Neural progenitor cell (in vitro differentiated cells): ENCODE measurements at regions not wholly inside any gene's neighbourhood (a gene's known extent, or its start where the extent isn't known, plus 50 kb on each side); places are given as distances from the start of the nearest gene placed in this dataset.

Experiments
- DNase-seq: peaks from one replicate; pipeline ENCODE4 v3.0.0-alpha.2; 2016; ENCODE audit warnings: low spot score
- H2AFZ ChIP-seq: fragments of 200-600 bp; sonication (generic); replicated peaks from 2 replicates; pipeline ENCODE4 v1.6.1; 2016; ENCODE audit warnings: antibody characterized with exemption
- H3F3A ChIP-seq: fragments of 200-600 bp; sonication (generic); 2 replicates; pipeline ENCODE4 v1.6.1; 2016; ENCODE audit warnings: antibody characterized with exemption, low read depth
- H3K27ac ChIP-seq: fragments of 200-600 bp; sonication (generic); 2 replicates; pipeline ENCODE4 v1.5.1; 2016; ENCODE audit warnings: mild to moderate bottlenecking
- H3K27me3 ChIP-seq: fragments of 200-600 bp; sonication (generic); 2 replicates; pipeline ENCODE4 v1.6.1; 2016; ENCODE audit warnings: mild to moderate bottlenecking, moderate library complexity
- H3K36me3 ChIP-seq: fragments of 200-600 bp; sonication (generic); 2 replicates; pipeline ENCODE4 v1.5.1; 2016
- H3K4me1 ChIP-seq: fragments of 200-600 bp; sonication (generic); 2 replicates; pipeline ENCODE4 v1.6.1; 2016; ENCODE audit warnings: mixed run types
- H3K4me2 ChIP-seq: fragments of 200-600 bp; sonication (generic); 2 replicates; pipeline ENCODE4 v1.6.1; 2016
- H3K4me3 ChIP-seq: fragments of 200-600 bp; sonication (generic); 2 replicates; pipeline ENCODE4 v1.5.1; 2016
- H3K79me2 ChIP-seq: fragments of 200-600 bp; sonication (generic); 2 replicates; pipeline ENCODE4 v1.6.1; 2016; ENCODE audit warnings: low read depth
- H3K9ac ChIP-seq: fragments of 200-600 bp; sonication (generic); 2 replicates; pipeline ENCODE4 v1.6.1; 2016
- H3K9me3 ChIP-seq: fragments of 200-600 bp; sonication (generic); 2 replicates; pipeline ENCODE4 v1.5.1; 2016; ENCODE audit warnings: low read depth
- H4K20me1 ChIP-seq: fragments of 200-600 bp; sonication (generic); 2 replicates; pipeline ENCODE4 v1.6.1; 2016; ENCODE audit warnings: low read depth
- H3K27ac Mint-ChIP-seq: 3 replicates; pipeline ENCODE4 v1.8.0; 2021; ENCODE audit warnings: mixed read lengths
- H3K27me3 Mint-ChIP-seq: 2 replicates; pipeline ENCODE4 v1.8.0; 2022; ENCODE audit warnings: low read depth, mild to moderate bottlenecking, inconsistent platforms, moderate library complexity, mixed read lengths; ENCODE audit not compliant: insufficient read depth
- H3K36me3 Mint-ChIP-seq: 3 replicates; pipeline ENCODE4 v1.8.0; 2021; ENCODE audit warnings: mixed read lengths
- H3K4me1 Mint-ChIP-seq: 3 replicates; pipeline ENCODE4 v1.8.0; 2021; ENCODE audit warnings: mixed read lengths
- H3K4me3 Mint-ChIP-seq: 3 replicates; pipeline ENCODE4 v1.8.0; 2021; ENCODE audit warnings: mild to moderate bottlenecking, moderate library complexity, mixed read lengths
- H3K9me3 Mint-ChIP-seq: 3 replicates; pipeline ENCODE4 v1.8.0; 2020; ENCODE audit warnings: mixed read lengths
- CTCF ChIP-seq: fragments of 200-600 bp; sonication (generic); IDR thresholded peaks from 2 replicates; pipeline ENCODE4 v1.5.1; 2017; ENCODE audit warnings: antibody characterized with exemption, mild to moderate bottlenecking
- EZH2 ChIP-seq: fragments of 200-600 bp; sonication (generic); IDR thresholded peaks from 2 replicates; pipeline ENCODE4 v1.6.1; 2017; ENCODE audit warnings: antibody characterized with exemption, mild to moderate bottlenecking, moderate library complexity
- EZH2phosphoT487 ChIP-seq: fragments of 200-600 bp; sonication (generic); IDR thresholded peaks from 2 replicates; pipeline ENCODE4 v1.6.1; 2017; ENCODE audit warnings: antibody characterized with exemption

- Histone ChIP-seq H3K4me2 (no peak overlapping the region), H3K27me3 (no peaks in the 10 kb centered on the region), H3K9ac (no peak overlapping the region), H3K27ac (no peak overlapping the region), H3F3A (no peaks in the 10 kb centered on the region), H3K4me1 (peaks cover 32% of the 10 kb centered on the region), H3K4me3 (no peak overlapping the region), H4K20me1 (no peaks in the 10 kb centered on the region), H3K36me3 (no peaks in the 10 kb centered on the region), H3K79me2 (no peaks in the 10 kb centered on the region), H3K9me3 (no peaks in the 10 kb centered on the region), H2AFZ (no peak overlapping the region)
- Mint-ChIP-seq H3K4me3 (no peak overlapping the region), H3K36me3 (no peaks in the 10 kb centered on the region), H3K27me3 (peaks cover 7% of the 10 kb centered on the region), H3K27ac (no peak overlapping the region), H3K4me1 (peaks cover 13% of the 10 kb centered on the region), H3K9me3 (peaks cover 8% of the 10 kb centered on the region)
- TF ChIP-seq EZH2, result no peak
- no peak for TF ChIP-seq EZH2phosphoT487
- no peak for TF ChIP-seq CTCF
- DNase-seq, result no peak
Observed at GRCh38 chr18:8938817-8939216, 163.7 kb upstream of the NDUFV2 start.

- H3K9ac ChIP-seq, result no peak overlapping the region
- H3K9me3 ChIP-seq, result peaks cover 8% of the 10 kb centered on the region
- Mint-ChIP-seq H3K36me3 (no peaks in the 10 kb centered on the region), H3K4me3 (no peak overlapping the region), H3K27ac (peak overlapping the region; percentile 62), H3K27me3 (no peaks in the 10 kb centered on the region), H3K9me3 (peaks cover 15% of the 10 kb centered on the region), H3K4me1 (peaks cover 13% of the 10 kb centered on the region)
- DNase-seq, result peak; percentile 58
- H3K79me2 ChIP-seq, result no peaks in the 10 kb centered on the region
- peak overlapping the region; percentile 1 for H3K4me3 ChIP-seq
- H3K27me3 ChIP-seq, result no peaks in the 10 kb centered on the region
- H2AFZ ChIP-seq, result no peak overlapping the region
- H3K4me1 ChIP-seq, result peaks cover 26% of the 10 kb centered on the region
- no peaks in the 10 kb centered on the region for H3K36me3 ChIP-seq
- no peaks in the 10 kb centered on the region for H3F3A ChIP-seq
- TF ChIP-seq CTCF (no peak), EZH2 (no peak), EZH2phosphoT487 (no peak)
- peak overlapping the region; percentile 56 for H3K4me2 ChIP-seq
- H4K20me1 ChIP-seq, result no peaks in the 10 kb centered on the region
- H3K27ac ChIP-seq, result no peak overlapping the region
Observed at GRCh38 chr18:8942021-8942908, 160.2 kb upstream of the NDUFV2 start.

GRCh38 chr18:8942909-8943545 is 159.5 kb upstream of the NDUFV2 start:
- peaks cover 18% of the 10 kb centered on the region for H3K4me1 Mint-ChIP-seq
- no peaks in the 10 kb centered on the region for H3K27me3 ChIP-seq
- peaks cover 8% of the 10 kb centered on the region for H3K9me3 ChIP-seq
- no peaks in the 10 kb centered on the region for H4K20me1 ChIP-seq
- H3K27ac ChIP-seq, result no peak overlapping the region
- no peak overlapping the region for H3K9ac ChIP-seq
- no peak overlapping the region for H3K4me3 Mint-ChIP-seq
- peaks cover 22% of the 10 kb centered on the region for H3K4me1 ChIP-seq
- no peak overlapping the region for H3K4me2 ChIP-seq
- H3K27ac Mint-ChIP-seq, result peak overlapping the region; percentile 73
- H3K9me3 Mint-ChIP-seq, result peaks cover 15% of the 10 kb centered on the region
- DNase-seq, result no peak
- H3K27me3 Mint-ChIP-seq, result peaks cover 2% of the 10 kb centered on the region
- H2AFZ ChIP-seq, result no peak overlapping the region
- TF ChIP-seq EZH2, result no peak
- TF ChIP-seq CTCF, result no peak
- no peak for TF ChIP-seq EZH2phosphoT487
- H3K79me2 ChIP-seq, result no peaks in the 10 kb centered on the region
- no peak overlapping the region for H3K4me3 ChIP-seq
- H3F3A ChIP-seq, result no peaks in the 10 kb centered on the region
- no peaks in the 10 kb centered on the region for H3K36me3 ChIP-seq
- no peaks in the 10 kb centered on the region for H3K36me3 Mint-ChIP-seq
